HFFc6 (cell line): ENCODE measurements at regions not wholly inside any gene's neighbourhood (a gene's known extent, or its start where the extent isn't known, plus 50 kb on each side); places are given as distances from the start of the nearest gene placed in this dataset.

Experiments used
- DNase-seq: peaks from one replicate; pipeline ENCODE4 v3.0.0-alpha.2; 2018
- H3K27ac Mint-ChIP-seq: 2 replicates; pipeline ENCODE4 v1.8.0; 2020; ENCODE audit warnings: mild to moderate bottlenecking, mixed read lengths
- H3K27me3 Mint-ChIP-seq: 2 replicates; pipeline ENCODE4 v1.8.0; 2021; ENCODE audit warnings: mild to moderate bottlenecking, moderate library complexity, mixed read lengths; ENCODE audit not compliant: insufficient read depth
- H3K36me3 Mint-ChIP-seq: 2 replicates; pipeline ENCODE4 v1.8.0; 2021; ENCODE audit warnings: low read depth, mixed read lengths
- H3K4me1 Mint-ChIP-seq: 2 replicates; pipeline ENCODE4 v1.8.0; 2020; ENCODE audit warnings: low read depth, mixed read lengths
- H3K4me3 Mint-ChIP-seq: 2 replicates; pipeline ENCODE4 v1.8.0; 2020; ENCODE audit warnings: mild to moderate bottlenecking, moderate library complexity, mixed read lengths
- H3K9me3 Mint-ChIP-seq: 2 replicates; pipeline ENCODE4 v1.8.0; 2020; ENCODE audit warnings: mild to moderate bottlenecking, mixed read lengths
- TF ChIP-seq, protein P1 (sequence below): fragments of 200-600 bp; sonication (generic); IDR thresholded peaks from 2 replicates; pipeline ENCODE4 v1.5.0; 2021; ENCODE audit warnings: antibody characterized with exemption, mild to moderate bottlenecking

DNA sequence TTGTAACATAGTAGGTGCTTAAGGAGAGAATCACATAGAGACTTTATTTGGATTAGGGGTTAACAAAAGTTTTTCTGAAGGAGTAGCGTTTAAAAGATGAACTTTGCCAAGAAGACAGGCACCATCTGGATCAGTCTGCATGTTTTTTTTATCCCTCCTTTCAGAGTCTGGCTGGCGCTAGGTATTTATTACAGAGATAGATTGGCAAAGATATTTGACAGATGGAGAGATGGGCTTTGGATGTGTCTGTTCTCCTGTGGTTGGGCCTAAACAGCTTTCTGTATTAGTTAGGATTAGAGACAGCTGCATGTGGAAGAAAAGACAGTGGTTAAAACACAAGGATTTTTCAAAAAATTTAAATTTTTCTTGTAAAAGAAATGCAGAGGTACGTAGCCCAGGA lies 133.9 kb downstream of the C12orf75 start:
- TF ChIP-seq, protein P1, sequence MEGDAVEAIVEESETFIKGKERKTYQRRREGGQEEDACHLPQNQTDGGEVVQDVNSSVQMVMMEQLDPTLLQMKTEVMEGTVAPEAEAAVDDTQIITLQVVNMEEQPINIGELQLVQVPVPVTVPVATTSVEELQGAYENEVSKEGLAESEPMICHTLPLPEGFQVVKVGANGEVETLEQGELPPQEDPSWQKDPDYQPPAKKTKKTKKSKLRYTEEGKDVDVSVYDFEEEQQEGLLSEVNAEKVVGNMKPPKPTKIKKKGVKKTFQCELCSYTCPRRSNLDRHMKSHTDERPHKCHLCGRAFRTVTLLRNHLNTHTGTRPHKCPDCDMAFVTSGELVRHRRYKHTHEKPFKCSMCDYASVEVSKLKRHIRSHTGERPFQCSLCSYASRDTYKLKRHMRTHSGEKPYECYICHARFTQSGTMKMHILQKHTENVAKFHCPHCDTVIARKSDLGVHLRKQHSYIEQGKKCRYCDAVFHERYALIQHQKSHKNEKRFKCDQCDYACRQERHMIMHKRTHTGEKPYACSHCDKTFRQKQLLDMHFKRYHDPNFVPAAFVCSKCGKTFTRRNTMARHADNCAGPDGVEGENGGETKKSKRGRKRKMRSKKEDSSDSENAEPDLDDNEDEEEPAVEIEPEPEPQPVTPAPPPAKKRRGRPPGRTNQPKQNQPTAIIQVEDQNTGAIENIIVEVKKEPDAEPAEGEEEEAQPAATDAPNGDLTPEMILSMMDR, result no peak
- peaks cover 20% of the 10 kb centered on the region for H3K36me3 Mint-ChIP-seq
- no peaks in the 10 kb centered on the region for H3K9me3 Mint-ChIP-seq
- DNase-seq, result no peak
- no peak overlapping the region for H3K27ac Mint-ChIP-seq
- peaks cover 5% of the 10 kb centered on the region; the same call in 1 of the 2 replicates for H3K27me3 Mint-ChIP-seq
- no peak overlapping the region for H3K4me3 Mint-ChIP-seq
- peaks cover 36% of the 10 kb centered on the region for H3K4me1 Mint-ChIP-seq

DNA sequence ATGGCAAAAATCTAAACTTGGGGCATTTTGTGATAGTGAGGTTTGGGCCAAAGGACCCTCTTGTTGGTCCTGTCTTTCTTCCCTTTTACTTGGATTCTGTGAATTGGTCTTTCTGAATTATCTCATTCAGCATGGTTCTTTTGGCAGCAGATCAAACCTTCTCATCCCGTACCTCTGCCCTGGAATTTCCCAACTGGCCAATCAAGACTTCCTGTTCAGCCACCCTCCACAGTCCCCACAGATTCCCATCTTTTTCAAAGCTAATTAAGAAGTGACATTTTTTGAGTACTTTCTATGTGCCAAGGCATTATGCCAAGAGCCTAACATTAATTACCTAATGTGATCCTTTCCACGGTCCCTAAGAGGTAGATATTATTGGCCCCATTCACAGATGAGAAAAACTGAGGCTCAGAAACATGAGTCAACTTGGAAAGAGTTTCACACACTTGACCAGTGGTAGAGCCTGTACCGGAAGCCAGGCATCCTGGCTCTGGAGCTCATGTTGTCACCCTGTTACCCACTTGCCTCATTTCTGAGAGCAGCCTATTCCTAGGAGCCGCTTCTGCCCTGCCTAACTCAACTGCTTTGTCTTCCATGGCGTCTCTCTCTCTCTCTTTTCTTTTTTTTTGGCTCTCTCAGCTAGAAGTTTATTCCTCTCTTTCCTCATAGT lies 135.9 kb downstream of the C12orf75 start:
- Mint-ChIP-seq H3K36me3 (peaks cover 15% of the 10 kb centered on the region), H3K27ac (no peak overlapping the region), H3K4me3 (no peak overlapping the region), H3K9me3 (no peaks in the 10 kb centered on the region), H3K27me3 (peaks cover 4% of the 10 kb centered on the region; the same call in 1 of the 2 replicates), H3K4me1 (peaks cover 29% of the 10 kb centered on the region)
- TF ChIP-seq, protein P1, result no peak
- DNase-seq, result no peak

DNA sequence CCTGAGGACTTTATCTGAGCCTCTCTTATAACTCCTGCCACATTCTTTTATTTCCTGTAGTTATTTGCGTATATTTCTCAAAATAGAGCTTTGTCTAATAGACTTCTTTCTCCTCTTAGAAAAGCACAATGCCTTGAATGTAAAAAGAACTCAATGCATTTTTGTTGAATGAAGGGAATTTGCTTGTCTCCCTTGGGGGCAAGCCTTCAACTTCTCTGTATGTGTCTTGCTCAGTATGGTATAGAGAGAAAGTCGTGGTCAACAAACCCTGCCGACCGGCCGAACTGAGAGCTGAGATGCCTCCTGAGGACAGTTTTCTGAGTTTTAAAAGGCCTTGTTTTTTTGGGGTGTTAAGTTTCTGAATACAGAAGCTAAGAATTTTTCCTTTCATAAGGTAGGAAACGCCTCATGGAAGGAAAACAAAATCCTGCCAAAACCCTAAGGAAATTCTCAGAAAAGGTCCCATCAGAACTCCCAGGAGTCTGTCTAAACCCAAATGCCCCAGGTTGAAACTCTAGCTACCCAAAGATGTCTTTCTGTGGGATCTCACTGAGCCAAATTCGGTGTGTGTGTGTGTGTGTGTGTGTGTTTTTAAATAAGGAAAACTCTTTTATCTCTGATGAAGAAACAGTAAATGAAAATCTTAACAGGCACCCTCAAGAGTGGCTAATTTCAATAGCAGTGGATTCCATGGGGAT lies 136.6 kb downstream of the C12orf75 start:
- no peak for DNase-seq
- Mint-ChIP-seq H3K4me1 (peaks cover 22% of the 10 kb centered on the region), H3K4me3 (no peak overlapping the region), H3K36me3 (peaks cover 12% of the 10 kb centered on the region), H3K27me3 (peaks cover 4% of the 10 kb centered on the region; the same call in 1 of the 2 replicates), H3K9me3 (no peaks in the 10 kb centered on the region), H3K27ac (no peak overlapping the region)
- TF ChIP-seq, protein P1, result no peak

DNA sequence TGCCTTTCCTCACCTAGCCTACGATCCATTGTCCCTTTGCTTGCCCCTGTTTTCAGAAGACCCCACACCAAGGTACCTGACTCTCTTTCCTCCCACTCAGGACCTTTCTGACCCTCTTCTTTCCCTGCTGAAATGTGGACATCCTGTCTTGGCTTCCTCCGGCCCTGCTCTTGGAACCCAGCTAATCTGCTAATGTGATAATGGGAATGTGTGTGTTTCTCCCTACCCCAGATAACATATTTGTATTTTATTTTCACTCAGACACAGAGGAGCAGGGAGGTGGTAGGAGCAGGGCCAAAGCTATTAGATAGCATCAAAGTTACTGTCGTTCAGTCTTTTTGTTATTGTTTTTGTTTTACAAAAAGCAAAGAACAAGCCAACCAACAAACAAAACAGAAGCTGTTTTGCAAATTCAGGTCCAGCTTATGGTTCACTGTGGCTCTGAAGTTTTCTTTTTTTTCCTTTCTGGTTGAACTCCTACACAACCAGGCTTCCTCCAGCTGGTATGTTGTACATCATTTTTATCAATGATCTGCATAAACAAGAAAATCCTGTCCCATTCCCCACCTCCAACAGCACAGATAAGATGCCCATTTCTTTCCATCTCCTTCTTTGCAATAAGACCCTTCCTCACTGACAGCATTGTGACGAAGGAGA lies 137.3 kb downstream of the C12orf75 start:
- peaks cover 14% of the 10 kb centered on the region for H3K4me1 Mint-ChIP-seq
- H3K4me3 Mint-ChIP-seq, result no peak overlapping the region
- H3K27me3 Mint-ChIP-seq, result peaks cover 4% of the 10 kb centered on the region; the same call in 1 of the 2 replicates
- no peak for DNase-seq
- H3K36me3 Mint-ChIP-seq, result peaks cover 12% of the 10 kb centered on the region
- TF ChIP-seq, protein P1, result no peak
- H3K27ac Mint-ChIP-seq, result no peak overlapping the region
- no peaks in the 10 kb centered on the region for H3K9me3 Mint-ChIP-seq

DNA sequence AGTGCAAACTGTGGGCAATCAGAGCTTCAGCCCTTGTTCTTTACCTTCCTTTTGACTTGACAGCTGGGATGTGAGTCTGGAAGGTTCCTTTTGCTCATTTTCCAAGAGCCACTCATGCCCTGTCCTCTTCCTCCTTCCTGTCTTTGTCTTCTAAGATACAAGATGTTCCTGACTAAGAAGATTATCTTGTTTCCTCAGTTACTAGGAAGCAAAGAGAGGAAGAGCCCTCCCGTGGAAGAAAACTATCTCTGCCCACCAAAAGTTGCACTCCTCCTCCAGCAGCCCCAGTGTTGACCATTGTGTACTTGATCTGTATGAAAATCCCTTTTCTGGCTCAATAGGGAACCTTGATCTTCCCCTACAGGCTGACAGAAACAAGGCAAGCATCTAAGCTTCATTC lies 138.0 kb downstream of the C12orf75 start:
- H3K9me3 Mint-ChIP-seq, result no peaks in the 10 kb centered on the region
- H3K27me3 Mint-ChIP-seq, result peaks cover 4% of the 10 kb centered on the region; the same call in 1 of the 2 replicates
- H3K27ac Mint-ChIP-seq, result no peak overlapping the region
- no peak overlapping the region for H3K4me3 Mint-ChIP-seq
- peaks cover 12% of the 10 kb centered on the region for H3K36me3 Mint-ChIP-seq
- 0 out of 2 replicates have a peak, but pooled peaks cover 8% of the 10 kb centered on the region for H3K4me1 Mint-ChIP-seq
- TF ChIP-seq, protein P1, result no peak
- no peak for DNase-seq
